ENCODE measurements at regions not wholly inside any gene's neighbourhood (a gene's known extent, or its start where the extent isn't known, plus 50 kb on each side); places are given as distances from the start of the nearest gene placed in this dataset.

- no peak for DNase-seq
Observed at GRCh38 chr10:120984221-120984620, 133.1 kb downstream of the WDR11 start.

GRCh38 chr10:120987359-120987758 lies 136.2 kb downstream of the WDR11 start:
- DNase-seq, result no peak

GRCh38 chr10:120988751-120989150 lies 137.6 kb downstream of the WDR11 start:
- DNase-seq, result no peak

- DNase-seq, result no peak
Observed at GRCh38 chr10:120989279-120989678, 138.1 kb downstream of the WDR11 start.

GRCh38 chr10:120989996-120990598 lies 138.9 kb downstream of the WDR11 start:
- no peak for DNase-seq

- no peak for DNase-seq
Observed at GRCh38 chr10:120990831-120991230, 139.7 kb downstream of the WDR11 start.

GRCh38 chr10:120993089-120993488 lies 141.9 kb downstream of the WDR11 start:
- no peak for DNase-seq

GRCh38 chr10:120995768-120996167 lies 144.6 kb downstream of the WDR11 start:
- no peak for DNase-seq

- DNase-seq, result no peak
Observed at GRCh38 chr10:120996456-120997034, 145.4 kb downstream of the WDR11 start.

- no peak for DNase-seq
Observed at GRCh38 chr10:120997313-120997712, 146.2 kb downstream of the WDR11 start.

GRCh38 chr10:120997756-120998155 lies 146.6 kb downstream of the WDR11 start:
- DNase-seq, result no peak

GRCh38 chr10:120998251-120998650 lies 147.1 kb downstream of the WDR11 start:
- no peak for DNase-seq

GRCh38 chr10:120998782-120999285 lies 147.7 kb downstream of the WDR11 start:
- no peak for DNase-seq

- peak; percentile 4 for DNase-seq
Observed at GRCh38 chr10:120999868-121000267, 148.7 kb downstream of the WDR11 start.

- no peak for DNase-seq
Observed at GRCh38 chr10:121002586-121003205, 151.5 kb downstream of the WDR11 start.

GRCh38 chr10:121005948-121006587 lies 154.9 kb downstream of the WDR11 start:
- DNase-seq, result no peak

- no peak for DNase-seq
Observed at GRCh38 chr10:121007264-121007663, 156.1 kb downstream of the WDR11 start.

GRCh38 chr10:121015916-121016315 lies 164.8 kb downstream of the WDR11 start:
- no peak for DNase-seq

- DNase-seq, result no peak
Observed at GRCh38 chr10:121024905-121025584, 173.9 kb downstream of the WDR11 start.

GRCh38 chr10:121025731-121026130 lies 174.6 kb downstream of the WDR11 start:
- no peak for DNase-seq

GRCh38 chr10:121027371-121027770 lies 176.2 kb downstream of the WDR11 start:
- no peak for DNase-seq

- DNase-seq, result peak; percentile 3
Observed at GRCh38 chr10:121032460-121032859, 181.3 kb downstream of the WDR11 start.

- DNase-seq, result no peak
Observed at GRCh38 chr10:121033366-121033765, 182.2 kb downstream of the WDR11 start.

Data from OCI-M1 (cell line).